ENCODE measurements at regions not wholly inside any gene's neighbourhood (a gene's known extent, or its start where the extent isn't known, plus 50 kb on each side); places are given as distances from the start of the nearest gene placed in this dataset.

DNA sequence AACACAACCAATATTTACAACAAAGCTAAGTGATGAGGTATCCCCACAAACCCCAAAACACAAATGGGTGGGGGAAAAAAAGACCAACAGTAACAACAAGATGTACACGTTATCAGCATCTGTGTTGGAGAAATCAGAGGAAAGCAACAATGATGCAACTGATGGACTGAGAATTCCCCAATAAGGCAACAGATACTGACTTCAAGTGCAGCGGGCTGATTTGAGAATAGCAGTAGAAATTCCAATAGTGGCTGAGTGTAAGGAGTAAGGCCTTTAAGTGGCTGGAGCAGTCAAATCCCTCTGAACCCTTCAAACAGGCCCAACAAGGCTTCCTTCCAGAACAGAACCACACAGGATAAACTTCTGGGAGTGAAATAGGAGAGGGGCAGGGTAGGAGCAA lies 97.6 kb downstream of the TM2D1 start:
- no peak for DNase-seq

DNA sequence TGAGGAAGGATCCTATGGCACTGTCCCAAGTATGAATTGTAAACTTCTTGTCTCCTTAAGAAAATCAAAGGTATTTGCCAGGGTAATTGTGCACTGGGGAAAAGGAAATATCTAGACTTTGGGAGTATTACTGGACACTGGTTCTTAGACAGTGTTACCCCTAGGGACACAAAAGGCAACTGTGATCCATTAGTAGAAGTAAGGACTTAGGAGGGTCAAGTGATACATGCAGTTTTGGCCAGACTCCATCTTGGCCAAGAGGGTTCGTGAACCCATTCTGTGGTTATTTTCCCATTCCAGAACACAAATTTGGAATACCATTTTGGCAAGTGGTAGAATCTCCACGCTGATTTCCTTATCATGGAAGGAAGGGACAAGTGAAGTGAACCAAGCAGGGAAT lies 98.1 kb downstream of the TM2D1 start:
- DNase-seq = no peak

DNA sequence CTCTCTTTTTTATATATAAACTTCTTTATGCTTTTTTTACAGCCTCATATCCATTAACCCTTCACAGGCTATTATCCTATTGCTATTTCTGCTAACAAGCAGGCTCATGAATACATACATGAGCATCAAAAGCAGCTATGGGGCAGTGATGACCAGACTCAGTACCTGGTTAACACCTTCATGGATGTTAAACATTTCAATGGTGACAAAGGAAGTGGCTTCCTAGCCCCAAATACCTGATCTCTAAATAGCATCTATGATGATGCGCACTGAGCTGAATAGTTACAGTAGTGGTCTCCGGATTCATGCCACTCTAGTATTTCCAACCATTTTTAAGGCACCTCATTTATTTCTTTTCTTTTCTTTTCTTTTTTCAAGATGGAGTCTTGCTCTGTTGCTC lies 101.1 kb downstream of the TM2D1 start:
- DNase-seq = no peak

DNA sequence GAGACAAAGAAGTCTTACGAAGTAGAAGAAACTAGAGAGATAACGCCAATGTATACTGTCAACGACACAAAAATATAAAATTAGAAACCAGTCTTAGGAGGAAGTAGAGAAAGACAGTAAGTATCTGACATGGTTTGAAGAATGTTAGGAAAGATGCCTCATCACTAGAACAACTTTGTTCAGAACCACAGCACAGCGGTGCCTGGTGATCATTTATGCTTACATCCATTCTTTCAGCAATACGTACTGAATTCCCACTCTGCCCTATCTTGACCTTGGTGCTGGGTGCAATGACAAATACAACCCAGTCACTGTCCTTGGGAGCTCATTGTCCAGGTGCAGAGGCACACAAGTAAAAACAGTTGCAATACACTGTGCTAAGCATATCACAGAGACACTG lies 104.4 kb downstream of the TM2D1 start:
- DNase-seq = no peak

DNA sequence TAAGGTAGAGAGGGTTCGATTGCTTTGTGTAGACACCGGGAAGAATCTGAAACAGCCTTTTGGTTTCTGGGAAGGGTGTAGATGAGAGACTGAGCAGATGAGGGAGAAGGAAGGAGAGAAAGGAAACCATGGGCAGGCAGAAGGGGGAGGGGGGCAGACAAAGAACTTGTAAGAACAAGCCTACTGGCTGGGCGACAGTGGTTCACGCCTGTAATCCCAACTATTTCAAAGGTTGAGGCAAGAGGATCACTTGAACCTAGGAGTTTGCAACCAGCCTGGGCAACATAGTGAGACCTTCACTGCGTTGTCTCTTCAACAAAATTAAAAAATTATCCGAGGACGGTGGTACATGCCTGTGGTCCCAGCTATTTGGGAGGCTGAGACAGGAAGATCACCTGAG lies 106.2 kb downstream of the TM2D1 start:
- no peak for DNase-seq

DNA sequence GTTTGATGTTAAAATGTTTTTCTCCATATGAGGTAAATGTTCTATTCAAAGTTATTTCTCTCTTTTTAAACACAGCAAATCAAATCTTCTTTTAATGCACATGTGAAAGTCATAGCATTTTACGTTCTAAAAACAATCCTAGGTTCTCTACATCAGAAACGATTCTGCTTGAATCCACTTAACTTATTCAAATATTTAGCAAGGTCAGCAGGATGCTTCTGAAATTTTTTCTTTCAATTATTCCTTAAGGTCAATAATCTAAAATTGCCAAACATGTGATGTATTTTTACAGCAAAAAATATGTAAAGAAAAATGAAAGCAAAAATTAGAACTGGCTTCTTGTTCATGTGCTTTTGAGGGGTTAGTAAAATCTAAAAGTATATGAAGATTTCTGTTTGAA lies 106.7 kb downstream of the TM2D1 start:
- DNase-seq = no peak

DNA sequence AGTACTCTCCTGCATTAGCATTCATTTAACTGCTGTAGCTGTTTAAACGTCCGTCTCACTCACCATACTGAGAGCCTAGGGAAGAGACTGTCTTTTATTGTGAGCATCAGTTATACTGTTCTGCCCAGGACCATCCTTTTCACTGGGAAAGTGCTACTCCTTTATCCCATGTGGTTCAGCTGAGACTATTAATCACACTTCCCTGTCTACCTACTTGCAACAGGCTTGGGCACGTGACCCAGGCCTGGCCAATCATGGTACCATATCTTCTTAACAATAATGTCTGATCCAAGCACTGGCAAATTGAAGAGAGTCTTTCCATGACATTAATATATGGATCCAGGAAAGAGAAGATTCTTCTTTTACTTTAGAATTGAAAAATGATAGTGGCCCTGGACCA lies 108.1 kb downstream of the TM2D1 start:
- no peak for DNase-seq

DNA sequence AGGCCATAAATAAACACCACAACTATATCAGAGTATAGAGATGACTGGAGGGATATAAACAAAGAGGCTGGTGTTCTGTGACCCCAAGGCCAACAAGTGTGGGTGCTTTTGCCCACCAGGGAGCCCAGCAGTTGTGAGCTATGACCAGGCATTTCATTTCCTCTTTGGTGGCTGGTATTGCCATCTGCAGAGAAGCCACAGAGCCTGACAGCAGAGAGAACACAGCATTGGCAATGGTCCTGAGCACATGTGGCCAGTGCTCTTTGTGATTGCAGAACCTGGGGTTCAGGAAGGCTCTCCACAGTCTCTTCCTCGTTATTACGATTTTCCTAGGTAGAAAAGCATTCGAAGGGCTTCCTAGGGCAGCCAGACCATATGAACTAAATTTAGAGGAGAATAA lies 112.3 kb downstream of the TM2D1 start:
- no peak for DNase-seq

DNA sequence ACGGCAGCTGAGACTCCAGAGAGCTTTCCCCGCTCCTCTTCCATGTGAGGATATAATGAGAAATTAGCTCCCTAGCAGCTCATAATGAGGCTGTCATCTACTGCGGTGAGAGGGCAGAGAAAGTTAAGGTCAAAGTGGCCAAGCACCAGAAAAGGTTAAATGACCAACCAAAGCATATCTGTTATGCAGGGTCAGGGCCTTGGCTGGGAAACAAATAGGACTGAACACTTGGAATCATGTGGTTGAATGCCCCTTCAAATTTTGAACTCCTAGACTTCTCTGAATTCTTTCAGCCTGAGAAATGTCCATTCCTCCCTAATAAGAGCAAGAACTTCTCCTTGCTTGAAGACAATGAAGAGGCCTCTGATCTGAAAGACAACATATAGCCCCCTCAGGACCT lies 115.9 kb downstream of the TM2D1 start:
- no peak for DNase-seq

DNA sequence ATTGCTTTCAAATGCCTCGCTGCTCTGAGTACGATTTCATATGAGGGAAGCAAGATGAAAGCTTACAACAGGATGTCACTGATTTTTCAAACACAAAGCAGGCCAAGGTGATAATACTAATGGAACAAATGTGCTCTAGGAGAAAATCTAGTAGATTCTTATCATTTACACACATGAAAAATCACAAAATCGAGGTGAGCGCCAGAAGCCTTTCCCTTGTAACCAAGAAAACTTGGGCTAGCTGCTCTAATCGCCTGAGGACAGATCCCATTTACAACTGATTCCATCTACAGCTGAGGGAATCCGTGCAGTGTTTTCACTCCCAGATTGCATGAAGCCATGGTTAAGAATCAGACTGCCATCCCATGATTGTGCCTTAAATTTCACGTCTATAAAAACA lies 117.5 kb downstream of the TM2D1 start:
- no peak for DNase-seq

DNA sequence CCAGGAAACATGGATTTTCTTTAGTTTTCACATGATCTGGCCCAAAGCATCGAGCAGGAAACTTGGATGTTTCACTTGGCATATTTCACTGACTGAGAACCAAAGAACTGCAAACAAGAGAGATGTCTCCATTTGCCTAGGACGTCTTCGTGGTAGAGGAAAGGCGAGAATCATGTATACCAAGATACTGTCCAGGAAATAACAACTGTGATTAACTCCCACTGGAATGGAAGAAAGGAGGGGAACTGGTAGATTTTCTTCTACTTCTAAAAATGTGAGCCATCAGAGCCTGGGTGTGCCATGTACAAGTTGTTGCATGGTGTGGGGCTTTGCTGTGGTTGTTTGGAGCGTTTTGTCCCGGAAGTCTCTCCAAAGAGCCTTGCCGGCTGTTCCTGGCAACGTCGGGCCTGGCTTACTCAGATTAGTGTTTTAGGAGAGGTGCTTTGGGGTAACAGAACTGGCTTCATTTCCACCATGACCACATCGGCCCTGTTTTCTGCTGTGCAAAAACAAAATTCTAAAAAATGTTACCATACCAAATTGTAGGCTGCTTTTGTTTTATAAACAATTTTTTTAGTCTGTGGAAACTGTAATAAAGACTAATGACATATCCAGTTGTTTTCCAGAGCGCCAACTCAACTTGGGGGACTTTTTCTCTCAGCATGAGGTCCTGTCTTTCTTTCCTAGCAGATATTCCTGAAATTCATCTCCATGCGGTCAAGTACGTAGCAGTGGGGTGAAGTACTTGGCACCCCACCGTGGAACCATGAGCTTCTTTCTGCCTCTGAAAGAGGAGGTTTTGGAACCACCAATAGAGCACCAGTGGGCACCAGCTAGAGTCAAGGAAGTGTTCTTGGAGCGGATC lies 118.3 kb downstream of the TM2D1 start:
- peak; percentile 76 for DNase-seq

DNA sequence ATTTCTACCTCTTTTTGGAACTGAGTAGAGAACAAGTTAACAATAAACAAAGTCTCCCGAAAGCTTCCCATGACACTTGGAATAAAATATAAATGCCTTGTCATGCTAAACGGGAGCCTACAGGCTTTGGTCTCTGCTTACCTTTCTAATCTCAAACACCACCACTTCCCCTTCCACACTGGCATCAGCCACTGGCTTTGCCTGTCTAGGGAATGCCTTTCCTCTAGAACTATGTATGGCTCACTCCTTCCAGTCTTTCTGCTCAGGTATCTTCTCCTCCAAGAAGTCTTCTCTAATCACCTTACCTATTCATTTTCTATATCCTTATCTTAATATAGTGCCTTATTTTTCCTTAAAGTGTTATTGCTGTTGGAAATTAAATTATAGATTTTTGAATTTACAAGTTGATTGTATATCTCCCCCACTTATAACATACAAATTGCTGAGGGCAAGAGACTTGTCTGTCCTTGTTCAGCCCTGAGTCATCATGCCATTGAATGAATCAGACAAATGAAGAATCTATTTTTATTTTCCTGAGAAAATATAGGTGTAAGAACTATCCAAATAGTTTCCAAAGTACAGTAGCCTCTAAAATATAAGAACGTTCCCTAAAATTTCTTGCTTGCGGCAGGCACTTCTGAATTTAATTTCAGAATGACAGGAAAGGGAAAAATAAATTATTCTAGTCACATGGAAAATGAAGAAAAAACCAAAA lies 119.2 kb downstream of the TM2D1 start:
- DNase-seq = no peak

DNA sequence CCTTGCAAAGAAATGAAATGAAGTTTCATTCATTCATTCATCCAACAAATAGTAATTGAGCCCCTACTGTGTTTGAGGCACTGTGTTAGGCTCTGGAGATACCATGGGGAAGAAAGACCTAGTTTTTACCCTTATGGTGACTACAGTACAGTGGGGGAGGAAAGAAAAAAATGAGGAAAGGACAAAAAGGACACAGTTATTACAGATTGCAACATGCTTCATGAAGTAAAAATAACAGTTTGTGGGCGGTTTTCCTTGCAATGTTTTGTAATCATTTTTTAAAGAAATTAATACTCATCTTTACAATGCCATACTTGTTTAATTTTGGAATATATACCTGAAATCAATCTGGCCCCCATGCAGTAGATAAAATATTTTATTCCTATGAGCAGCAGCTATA lies 120.3 kb downstream of the TM2D1 start:
- DNase-seq = no peak

DNA sequence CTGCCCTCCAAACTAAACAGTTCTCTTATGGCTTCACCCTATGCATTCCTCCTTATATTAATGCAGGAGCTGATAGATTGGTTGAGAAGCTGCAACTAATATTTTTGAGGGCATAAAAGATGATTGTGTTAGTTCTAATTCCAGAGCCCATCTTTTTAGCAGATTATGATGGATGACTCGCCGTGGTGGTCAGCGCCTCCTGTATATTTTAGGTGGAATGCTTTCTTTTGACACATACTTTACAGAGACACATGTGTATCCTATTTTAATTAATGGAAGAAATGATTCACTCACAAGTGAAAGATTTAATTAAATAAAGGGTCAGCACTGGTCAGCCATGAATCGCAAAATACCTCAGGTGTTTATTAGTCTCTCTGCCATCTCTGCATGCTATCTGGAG lies 120.7 kb downstream of the TM2D1 start:
- no peak for DNase-seq

DNA sequence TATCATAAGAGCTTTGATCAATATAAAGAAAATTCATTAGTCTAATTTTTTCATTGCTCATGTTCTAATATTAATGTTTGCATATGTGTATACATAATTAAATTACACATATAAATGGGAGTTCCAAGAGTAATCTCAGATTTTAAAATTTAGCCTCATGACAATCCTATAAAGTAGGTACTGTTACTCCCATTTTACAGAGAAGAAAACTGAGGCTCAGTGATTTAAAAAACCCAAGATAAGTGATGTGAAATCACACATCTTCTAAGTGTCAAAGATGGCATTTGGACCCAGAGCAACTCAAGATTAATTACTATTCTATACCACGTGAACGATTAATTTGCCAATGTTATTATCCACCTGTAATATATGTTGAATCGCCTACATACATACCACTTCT lies 122.3 kb downstream of the TM2D1 start:
- DNase-seq = no peak

DNA sequence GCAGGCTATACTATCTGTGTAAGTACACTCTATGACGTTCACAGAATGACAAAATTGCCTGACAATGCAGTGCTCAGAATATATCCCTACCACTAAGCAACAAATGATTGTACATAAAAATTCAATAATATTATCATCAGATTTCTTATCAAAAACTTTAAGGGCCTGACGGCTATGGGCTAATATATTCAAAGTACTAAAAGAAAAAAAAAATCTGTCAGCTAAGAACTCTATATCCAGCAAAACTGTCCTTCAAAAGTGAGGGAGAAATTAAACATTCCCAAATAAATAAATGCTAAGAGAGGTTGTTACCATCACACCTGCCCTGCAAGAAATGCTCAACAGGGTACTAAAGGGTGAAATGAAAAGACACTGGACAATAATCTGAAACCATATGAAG lies 127.3 kb downstream of the TM2D1 start:
- no peak for DNase-seq

DNA sequence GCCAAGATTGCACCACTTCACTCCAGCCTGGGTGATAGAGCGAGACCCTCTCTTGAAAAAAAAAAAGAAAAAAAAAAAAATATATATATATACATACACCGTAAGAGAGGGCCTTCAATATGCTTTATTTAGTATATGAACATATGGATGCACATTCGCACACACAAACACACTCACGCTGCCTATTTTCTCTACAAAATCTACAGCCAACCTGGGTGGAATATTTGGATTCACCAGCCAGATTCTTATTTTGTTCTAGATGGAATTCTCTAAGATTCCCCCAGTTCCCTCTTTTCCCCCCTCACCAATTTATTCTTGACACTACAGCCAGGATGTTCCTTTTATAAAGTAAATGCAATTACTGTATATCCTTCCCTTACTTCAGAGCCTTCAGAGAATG lies 131.6 kb downstream of the TM2D1 start:
- no peak for DNase-seq

DNA sequence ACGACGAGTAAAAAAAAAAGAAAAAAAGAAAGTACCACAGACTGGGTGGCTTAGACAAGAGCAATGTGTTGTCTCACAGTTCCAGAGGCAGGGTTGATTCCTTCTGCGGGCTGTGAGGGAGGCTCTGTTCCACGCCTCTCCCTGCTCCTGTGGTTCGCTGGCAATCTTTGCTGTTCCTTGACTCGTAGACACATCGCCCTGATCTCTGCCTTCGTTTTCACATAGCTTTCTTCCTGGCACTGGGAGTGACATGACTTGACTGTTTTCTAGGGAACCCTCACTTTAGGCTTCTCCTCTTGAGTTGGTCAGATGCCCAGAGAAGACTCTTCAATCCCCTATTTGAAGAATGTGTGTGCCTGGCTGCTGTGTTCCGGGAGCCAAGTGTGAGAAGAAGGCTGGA lies 133.6 kb downstream of the TM2D1 start:
- DNase-seq = no peak

DNA sequence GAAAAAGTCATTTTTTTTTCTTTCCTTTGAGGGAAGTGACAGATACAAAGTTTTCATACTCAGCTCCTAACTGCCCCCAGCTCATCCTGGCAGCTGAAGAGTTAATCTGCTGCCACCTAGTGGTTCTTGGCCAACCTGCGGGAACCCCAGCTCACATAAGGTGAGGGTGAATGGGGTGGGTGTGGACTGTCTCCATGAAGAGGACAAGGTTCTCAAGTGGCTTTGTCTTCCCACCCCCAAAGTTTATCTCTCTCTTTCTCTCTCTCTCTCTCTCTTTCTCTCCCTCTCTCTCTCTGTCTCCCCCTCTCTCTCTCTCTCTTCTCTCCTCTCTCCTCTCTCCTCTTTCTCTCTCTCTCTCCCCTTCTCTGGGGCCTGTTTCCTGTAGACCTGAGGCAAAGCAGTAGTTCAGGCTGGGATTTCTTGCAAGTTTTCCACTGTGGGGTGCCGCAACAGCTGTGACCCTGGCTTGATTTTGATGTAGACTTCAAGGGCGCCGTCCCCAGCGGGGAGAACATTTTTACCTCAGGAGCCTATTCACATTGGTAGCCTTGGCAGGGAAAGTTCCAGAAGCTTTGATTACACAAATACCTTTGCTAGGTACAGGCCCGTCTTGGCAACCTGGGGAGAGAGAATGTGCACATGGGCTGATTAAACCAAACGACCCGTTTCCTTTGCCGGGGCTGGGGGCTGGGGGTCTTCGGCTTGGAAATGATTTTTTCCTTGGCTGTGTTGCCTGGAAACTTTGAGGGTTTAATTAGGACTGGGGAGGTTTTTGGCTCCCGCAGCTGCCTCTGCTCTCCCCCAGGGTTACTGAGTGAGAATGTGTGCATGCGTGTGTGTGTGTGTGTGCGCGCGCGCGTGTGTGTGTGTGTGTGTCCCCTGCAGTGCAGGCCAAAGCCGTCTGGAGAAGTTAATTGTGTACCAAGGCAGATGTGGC lies 135.9 kb downstream of the TM2D1 start:
- DNase-seq = peak; percentile 79

DNA sequence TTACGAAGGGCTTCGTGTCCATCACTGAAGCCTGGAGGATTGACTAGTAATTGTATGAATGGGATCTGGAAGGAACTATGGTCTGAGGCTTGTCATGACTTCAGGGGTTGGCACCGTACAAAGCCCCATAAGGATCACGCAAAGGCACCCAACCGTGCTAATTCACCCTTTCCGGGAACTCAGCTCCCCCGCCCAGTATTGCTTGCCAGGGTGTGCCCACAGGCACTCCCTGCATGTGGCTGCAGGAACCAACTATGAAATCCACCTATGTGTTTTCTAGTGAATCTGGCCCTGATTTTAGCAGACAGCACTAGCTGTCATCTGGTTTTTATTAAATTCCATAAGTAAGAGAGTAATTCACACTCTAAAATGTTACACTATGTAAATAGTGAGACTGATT lies 139.2 kb downstream of the TM2D1 start:
- DNase-seq = peak; percentile 61

DNA sequence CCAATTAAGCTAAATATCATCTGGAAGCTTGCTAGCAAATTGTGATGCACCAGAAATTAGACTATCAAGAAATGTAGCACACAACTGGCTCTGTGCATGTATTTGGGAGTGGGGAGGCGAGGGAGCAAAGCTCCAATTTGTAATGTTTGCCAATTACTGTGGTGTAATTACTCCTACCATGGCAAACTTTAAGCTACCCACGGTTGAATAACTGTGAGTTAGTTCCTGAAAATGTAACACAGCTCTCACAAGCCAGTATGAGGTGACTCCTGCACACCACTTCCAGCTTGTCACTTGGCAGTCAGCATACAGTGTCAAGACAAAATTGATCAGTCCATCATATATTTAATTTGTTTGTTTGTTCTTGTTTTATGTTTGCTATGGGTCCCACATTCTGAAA lies 141.2 kb downstream of the TM2D1 start:
- DNase-seq = no peak

DNA sequence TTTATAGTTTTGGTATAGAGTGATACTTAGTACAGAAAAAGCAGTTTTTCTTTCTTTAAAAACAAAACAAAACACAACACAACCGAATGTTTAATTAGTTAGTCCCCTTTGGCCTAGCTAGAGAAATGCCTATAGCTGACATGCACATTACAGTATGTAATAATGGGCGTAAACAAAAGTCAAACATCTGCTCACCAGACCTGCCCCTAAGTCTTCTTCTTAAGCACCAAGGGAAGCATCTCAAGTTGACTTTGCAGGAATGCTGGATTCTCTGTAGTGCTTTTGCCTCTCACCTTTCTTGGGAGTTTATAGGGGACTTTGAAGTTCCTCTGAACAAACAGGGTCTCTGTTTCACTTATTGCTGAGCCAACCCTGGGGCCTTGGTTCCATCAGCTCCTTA lies 143.7 kb downstream of the TM2D1 start:
- DNase-seq = no peak

DNA sequence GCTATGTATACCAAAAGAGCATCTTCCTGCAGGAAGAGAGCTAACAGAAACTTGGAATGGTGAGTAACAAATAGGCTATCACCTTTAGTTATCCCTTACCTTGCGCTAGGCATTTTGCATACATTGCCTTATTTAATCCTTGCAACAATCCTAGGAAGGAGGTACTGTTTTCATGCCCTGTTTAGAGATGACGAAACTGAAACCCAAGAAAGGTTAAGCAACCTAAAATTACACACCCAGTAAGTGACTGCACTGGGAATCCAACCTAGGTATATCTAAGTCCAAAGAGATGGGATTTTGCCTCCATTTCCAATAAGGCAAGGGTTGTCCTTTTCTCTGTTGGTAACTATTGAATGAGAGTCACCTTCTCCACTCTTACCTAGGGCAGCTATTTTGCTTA lies 144.5 kb downstream of the TM2D1 start:
- no peak for DNase-seq

DNA sequence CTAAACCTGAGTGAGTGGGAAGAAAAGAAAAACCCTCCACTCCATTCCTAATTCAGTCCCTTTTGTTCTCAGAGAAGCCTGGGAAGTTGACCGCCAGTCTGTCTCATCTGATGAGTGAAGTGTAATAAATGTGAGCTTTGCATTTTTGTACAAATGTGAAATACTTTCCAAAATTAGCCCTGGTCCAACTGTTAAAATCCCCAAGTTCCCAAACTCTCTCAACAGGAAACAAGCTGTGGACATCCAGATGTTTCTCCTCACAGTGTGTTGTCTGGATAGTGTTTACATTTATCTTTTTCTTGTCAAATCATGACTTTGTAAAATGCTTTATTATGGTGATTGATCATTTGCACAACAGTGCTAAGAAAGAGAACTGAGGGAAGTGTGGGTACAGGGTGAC lies 145.1 kb downstream of the TM2D1 start:
- DNase-seq = no peak

Data from left hindlimb (tissue), 1 donor.